PC-9 (cell line): ENCODE measurements at regions not wholly inside any gene's neighbourhood (a gene's known extent, or its start where the extent isn't known, plus 50 kb on each side); places are given as distances from the start of the nearest gene placed in this dataset.

Experiments used
- CTCF ChIP-seq: fragments of 200-600 bp; sonication (generic); conservative IDR thresholded peaks from 2 replicates; pipeline ENCODE4 v1.6.1; 2017; ENCODE audit warnings: mixed run types, antibody characterized with exemption, mild to moderate bottlenecking, moderate library complexity
- EZH2 ChIP-seq: fragments of 200-600 bp; sonication (generic); IDR thresholded peaks from 2 replicates; pipeline ENCODE4 v1.8.0; 2017; ENCODE audit warnings: antibody characterized with exemption, low read depth

- TF ChIP-seq EZH2 (no peak), CTCF (no peak)
Observed at GRCh38 chr7:124219681-124220080, 186.8 kb upstream of the TMEM229A start.
